ENCODE measurements at regions not wholly inside any gene's neighbourhood (a gene's known extent, or its start where the extent isn't known, plus 50 kb on each side); places are given as distances from the start of the nearest gene placed in this dataset.

GRCh38 chr11:11081288-11081687 is 223.4 kb upstream of the ZBED5 start:
- no peak for DNase-seq (ENCODE audit: low read depth in 1 of 2, low spot score in 1 of 2)

GRCh38 chr11:11078344-11079086 is 220.7 kb upstream of the ZBED5 start:
- DNase-seq (ENCODE audit: low read depth in 1 of 2, low spot score in 1 of 2) = no peak

GRCh38 chr11:11077898-11078297 is 220.0 kb upstream of the ZBED5 start:
- no peak for DNase-seq (ENCODE audit: low read depth in 1 of 2, low spot score in 1 of 2)

- no peak for DNase-seq (ENCODE audit: low read depth in 1 of 2, low spot score in 1 of 2)
Measured at GRCh38 chr11:11076879-11077278, 219.0 kb upstream of the ZBED5 start.

- DNase-seq (ENCODE audit: low read depth in 1 of 2, low spot score in 1 of 2) = no peak
Measured at GRCh38 chr11:11076276-11076675, 218.4 kb upstream of the ZBED5 start.

- no peak for DNase-seq (ENCODE audit: low read depth in 1 of 2, low spot score in 1 of 2)
Measured at GRCh38 chr11:11075515-11076171, 217.8 kb upstream of the ZBED5 start.

- no peak for DNase-seq (ENCODE audit: low read depth in 1 of 2, low spot score in 1 of 2)
Measured at GRCh38 chr11:11074686-11075335, 217.0 kb upstream of the ZBED5 start.

GRCh38 chr11:11073996-11074395 is 216.1 kb upstream of the ZBED5 start:
- no peak for DNase-seq (ENCODE audit: low read depth in 1 of 2, low spot score in 1 of 2)

- DNase-seq (ENCODE audit: low read depth in 1 of 2, low spot score in 1 of 2) = no peak
Measured at GRCh38 chr11:11072067-11072466, 214.2 kb upstream of the ZBED5 start.

- DNase-seq (ENCODE audit: low read depth in 1 of 2, low spot score in 1 of 2) = no peak
Measured at GRCh38 chr11:11071486-11071885, 213.6 kb upstream of the ZBED5 start.

- no peak for DNase-seq (ENCODE audit: low read depth in 1 of 2, low spot score in 1 of 2)
Measured at GRCh38 chr11:11070976-11071375, 213.1 kb upstream of the ZBED5 start.

- no peak for DNase-seq (ENCODE audit: low read depth in 1 of 2, low spot score in 1 of 2)
Measured at GRCh38 chr11:11069841-11070835, 212.3 kb upstream of the ZBED5 start.

GRCh38 chr11:11068113-11068512 is 210.3 kb upstream of the ZBED5 start:
- no peak for DNase-seq (ENCODE audit: low read depth in 1 of 2, low spot score in 1 of 2)

GRCh38 chr11:11065396-11065795 is 207.5 kb upstream of the ZBED5 start:
- DNase-seq (ENCODE audit: low read depth in 1 of 2, low spot score in 1 of 2) = no peak

GRCh38 chr11:11057472-11057854 is 199.6 kb upstream of the ZBED5 start:
- DNase-seq (ENCODE audit: low read depth in 1 of 2, low spot score in 1 of 2) = no peak

GRCh38 chr11:11056749-11057471 is 199.1 kb upstream of the ZBED5 start:
- DNase-seq (ENCODE audit: low read depth in 1 of 2, low spot score in 1 of 2) = no peak

GRCh38 chr11:11056316-11056715 is 198.5 kb upstream of the ZBED5 start:
- no peak for DNase-seq (ENCODE audit: low read depth in 1 of 2, low spot score in 1 of 2)

GRCh38 chr11:11047851-11048610 is 190.2 kb upstream of the ZBED5 start:
- no peak for DNase-seq (ENCODE audit: low read depth in 1 of 2, low spot score in 1 of 2)

- no peak for DNase-seq (ENCODE audit: low read depth in 1 of 2, low spot score in 1 of 2)
Measured at GRCh38 chr11:11046781-11047180, 188.9 kb upstream of the ZBED5 start.

Measured in stimulated activated CD4-positive, alpha-beta T cell treated with anti-CD3 and anti-CD28 coated beads, Interleukin-15, amount 100 ng/mL, for 1 hour (primary cell).